ENCODE measurements at regions not wholly inside any gene's neighbourhood (a gene's known extent, or its start where the extent isn't known, plus 50 kb on each side); places are given as distances from the start of the nearest gene placed in this dataset.

DNA sequence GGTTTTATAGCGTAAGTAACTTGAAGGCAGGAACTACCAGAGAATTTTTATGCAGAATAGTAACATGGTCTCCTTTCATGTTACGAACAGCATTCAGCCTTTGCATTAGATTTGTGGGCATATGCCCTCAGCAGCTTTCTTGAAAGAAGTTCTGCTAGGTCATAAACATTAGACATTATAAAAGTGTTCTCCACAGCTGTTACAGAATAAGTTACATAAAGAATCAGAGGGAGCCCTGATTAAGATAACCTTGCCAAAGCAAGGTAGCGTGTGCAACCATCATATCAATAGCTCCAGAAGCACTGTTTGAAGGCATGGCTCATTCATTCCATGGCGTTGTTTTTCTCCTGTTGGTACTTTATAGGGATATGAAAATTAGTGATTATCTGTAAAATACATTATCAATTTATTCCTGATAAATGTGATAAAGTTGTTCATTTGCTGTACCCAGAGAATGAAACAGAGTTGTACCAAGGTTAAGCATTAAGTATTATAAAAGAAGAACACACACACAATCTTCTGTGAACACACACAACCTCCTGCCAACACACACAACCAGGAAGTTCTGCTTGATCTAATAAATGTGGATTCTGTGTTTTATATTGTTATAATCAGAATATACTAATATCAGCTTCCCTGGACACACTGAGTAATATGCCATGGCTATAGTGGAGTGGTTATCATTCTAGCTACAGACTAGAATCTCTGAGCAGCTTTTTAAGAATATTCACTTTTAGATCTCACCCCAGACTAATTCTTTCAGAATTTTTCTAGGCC, 286.7 kb upstream of the SLC39A10 start:
- TF ChIP-seq, protein P1, sequence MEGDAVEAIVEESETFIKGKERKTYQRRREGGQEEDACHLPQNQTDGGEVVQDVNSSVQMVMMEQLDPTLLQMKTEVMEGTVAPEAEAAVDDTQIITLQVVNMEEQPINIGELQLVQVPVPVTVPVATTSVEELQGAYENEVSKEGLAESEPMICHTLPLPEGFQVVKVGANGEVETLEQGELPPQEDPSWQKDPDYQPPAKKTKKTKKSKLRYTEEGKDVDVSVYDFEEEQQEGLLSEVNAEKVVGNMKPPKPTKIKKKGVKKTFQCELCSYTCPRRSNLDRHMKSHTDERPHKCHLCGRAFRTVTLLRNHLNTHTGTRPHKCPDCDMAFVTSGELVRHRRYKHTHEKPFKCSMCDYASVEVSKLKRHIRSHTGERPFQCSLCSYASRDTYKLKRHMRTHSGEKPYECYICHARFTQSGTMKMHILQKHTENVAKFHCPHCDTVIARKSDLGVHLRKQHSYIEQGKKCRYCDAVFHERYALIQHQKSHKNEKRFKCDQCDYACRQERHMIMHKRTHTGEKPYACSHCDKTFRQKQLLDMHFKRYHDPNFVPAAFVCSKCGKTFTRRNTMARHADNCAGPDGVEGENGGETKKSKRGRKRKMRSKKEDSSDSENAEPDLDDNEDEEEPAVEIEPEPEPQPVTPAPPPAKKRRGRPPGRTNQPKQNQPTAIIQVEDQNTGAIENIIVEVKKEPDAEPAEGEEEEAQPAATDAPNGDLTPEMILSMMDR (IDR thresholded peaks at IDR 0.05; ENCODE audit: low read depth, low read length): no peak
- no peak overlapping the region for H3K27ac ChIP-seq
- no peaks in the 10 kb centered on the region for H3K9me3 ChIP-seq (ENCODE audit: severe bottlenecking)
- no peaks in the 10 kb centered on the region for H3K27me3 ChIP-seq (ENCODE audit: insufficient read depth, low read depth, severe bottlenecking)
- no peak for DNase-seq
- H3K4me3 ChIP-seq (ENCODE audit: low read depth, low read length): no peak overlapping the region
- no peaks in the 10 kb centered on the region for H3K36me3 ChIP-seq

DNA sequence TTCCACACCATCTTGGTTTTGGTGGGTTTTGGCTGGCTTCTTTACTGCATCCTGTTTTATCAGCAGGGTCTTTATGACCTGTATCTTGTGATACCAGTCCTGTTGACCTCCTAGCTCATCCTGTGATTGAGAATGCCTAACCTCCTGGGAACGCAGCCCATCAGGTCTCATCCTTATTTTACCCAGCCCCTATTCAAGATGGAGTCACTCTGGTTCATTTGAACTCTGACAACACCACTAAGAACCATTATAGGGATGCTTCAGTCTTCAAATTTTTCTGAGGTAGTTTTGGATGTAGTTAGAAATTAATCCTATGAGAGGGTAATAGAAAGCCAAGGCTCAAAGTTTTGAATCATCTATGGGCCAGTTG, 287.8 kb upstream of the SLC39A10 start:
- Histone ChIP-seq H3K36me3 (no peaks in the 10 kb centered on the region), H3K27me3 (ENCODE audit: insufficient read depth, low read depth, severe bottlenecking) (no peaks in the 10 kb centered on the region), H3K4me3 (ENCODE audit: low read depth, low read length) (no peak overlapping the region), H3K27ac (no peak overlapping the region), H3K9me3 (ENCODE audit: severe bottlenecking) (no peaks in the 10 kb centered on the region)
- DNase-seq: no peak
- TF ChIP-seq, protein P1 (IDR thresholded peaks at IDR 0.05; ENCODE audit: low read depth, low read length): no peak

DNA sequence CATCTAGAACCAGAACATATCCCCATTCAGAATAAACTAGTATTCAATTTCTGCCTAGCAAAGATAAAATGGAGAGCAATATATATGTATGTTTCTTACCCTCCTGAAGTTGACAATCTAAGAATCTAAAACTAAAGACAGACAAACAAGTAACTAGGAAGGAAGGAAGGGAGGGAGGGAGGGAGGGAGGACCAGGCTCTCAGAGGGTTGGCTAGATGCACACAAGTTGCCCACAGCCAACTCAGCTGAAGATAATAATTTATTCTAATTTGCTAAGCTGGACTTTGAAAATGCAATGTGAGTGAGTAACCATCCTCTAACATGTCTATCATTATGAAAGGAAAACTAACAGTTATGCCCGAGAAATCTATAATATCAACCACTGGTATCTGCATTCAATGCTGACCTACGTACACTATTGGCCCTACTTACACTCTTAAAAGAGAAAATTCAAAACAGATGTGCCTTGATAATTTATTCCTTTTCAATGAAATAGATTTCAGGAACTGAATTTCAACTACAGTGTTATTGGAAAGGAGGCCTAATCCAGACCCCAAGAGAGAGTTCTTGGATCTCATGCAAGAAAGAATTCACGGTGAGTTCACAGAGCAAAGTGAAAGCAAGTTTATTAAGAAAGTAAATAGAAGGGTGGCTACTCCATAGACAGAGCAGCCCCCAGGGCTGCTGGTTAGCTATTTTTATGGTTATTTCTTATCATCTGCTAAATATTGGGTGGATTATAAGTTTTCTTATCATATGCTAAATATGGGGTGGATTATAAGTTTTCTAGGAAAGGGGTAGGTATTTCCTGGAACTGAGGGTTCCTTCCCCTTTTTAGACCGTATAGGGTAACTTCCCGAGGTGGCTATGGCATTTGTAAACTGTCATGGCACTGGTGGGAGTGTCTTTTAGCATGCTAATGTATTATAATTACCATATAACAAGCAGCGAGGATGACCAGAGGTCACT, 288.5 kb upstream of the SLC39A10 start:
- Histone ChIP-seq H3K27me3 (ENCODE audit: insufficient read depth, low read depth, severe bottlenecking) (no peaks in the 10 kb centered on the region), H3K4me3 (ENCODE audit: low read depth, low read length) (no peak overlapping the region), H3K27ac (no peak overlapping the region), H3K9me3 (ENCODE audit: severe bottlenecking) (no peaks in the 10 kb centered on the region), H3K36me3 (no peaks in the 10 kb centered on the region)
- TF ChIP-seq, protein P1 (IDR thresholded peaks at IDR 0.05; ENCODE audit: low read depth, low read length): no peak
- DNase-seq: no peak

DNA sequence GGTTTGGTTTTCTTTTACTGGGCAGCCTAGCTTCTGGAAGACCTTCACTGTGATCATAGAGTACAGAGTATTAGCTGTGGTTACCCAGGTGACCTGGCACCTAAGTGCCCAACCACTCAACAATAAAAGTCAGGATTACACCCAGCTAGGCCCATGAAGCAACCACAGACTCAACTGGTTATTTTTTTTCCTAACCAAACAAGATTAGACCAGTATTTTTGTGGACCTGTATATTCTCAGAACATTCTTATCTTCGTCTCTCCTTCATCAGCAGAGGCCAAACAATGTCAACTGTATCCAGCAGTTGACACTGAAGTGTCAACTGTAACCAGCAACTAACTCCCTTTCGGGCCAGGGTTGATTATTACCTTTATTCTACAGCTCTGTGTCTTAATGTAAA, 289.2 kb upstream of the SLC39A10 start:
- TF ChIP-seq, protein P1 (IDR thresholded peaks at IDR 0.05; ENCODE audit: low read depth, low read length): no peak
- Histone ChIP-seq H3K4me3 (ENCODE audit: low read depth, low read length) (no peak overlapping the region), H3K36me3 (no peaks in the 10 kb centered on the region), H3K27ac (no peak overlapping the region), H3K9me3 (ENCODE audit: severe bottlenecking) (no peaks in the 10 kb centered on the region), H3K27me3 (ENCODE audit: insufficient read depth, low read depth, severe bottlenecking) (no peaks in the 10 kb centered on the region)
- DNase-seq: no peak

DNA sequence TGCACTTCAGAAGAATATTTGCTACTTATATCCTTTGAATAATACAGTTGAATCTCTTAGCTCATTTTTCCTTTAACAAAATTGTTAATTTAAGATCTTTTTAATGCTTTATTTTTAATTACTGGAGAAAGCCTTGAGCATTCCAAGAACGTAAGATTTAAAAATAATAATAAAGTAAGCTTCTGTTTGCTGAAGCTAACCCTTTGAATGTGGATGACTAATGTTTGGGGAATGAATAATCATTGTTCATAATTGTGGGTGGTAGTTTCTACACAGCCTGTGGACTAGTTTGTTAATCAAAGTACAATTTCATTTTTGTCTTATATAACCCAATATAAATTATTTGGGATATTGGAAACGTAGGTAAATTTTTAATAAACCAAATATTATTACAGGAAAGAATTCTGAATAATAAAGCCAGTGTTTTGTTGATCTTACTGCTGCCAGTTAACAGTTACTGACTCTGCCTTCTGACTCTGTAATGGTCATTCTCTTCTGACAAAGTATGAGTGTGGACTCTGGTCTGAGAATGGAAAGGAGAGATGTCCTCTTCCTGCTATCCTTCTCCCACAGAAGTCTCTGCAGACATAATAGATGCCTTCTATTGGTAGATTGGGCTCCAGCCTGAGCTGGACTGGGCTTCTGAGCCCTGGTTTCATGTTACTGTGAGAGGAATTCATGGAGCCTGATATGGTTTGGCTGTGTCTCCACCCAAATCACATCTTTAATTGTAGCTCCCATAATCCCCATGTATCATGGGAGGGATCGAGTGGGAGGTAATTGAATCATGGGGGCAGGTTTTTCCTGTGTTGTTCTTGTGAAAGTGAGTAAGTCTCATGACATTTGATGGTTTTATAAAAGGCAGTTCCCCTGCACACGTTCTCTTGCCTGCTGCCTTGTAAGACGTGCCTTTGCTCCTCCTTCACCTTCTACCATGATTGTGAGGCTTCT, 292.7 kb upstream of the SLC39A10 start:
- Histone ChIP-seq H3K9me3 (ENCODE audit: severe bottlenecking) (no peaks in the 10 kb centered on the region), H3K27ac (no peak overlapping the region), H3K36me3 (no peaks in the 10 kb centered on the region), H3K4me3 (ENCODE audit: low read depth, low read length) (no peak overlapping the region), H3K27me3 (ENCODE audit: insufficient read depth, low read depth, severe bottlenecking) (no peaks in the 10 kb centered on the region)
- TF ChIP-seq, protein P1 (IDR thresholded peaks at IDR 0.05; ENCODE audit: low read depth, low read length): no peak
- DNase-seq: no peak

All from WERI-Rb-1 (cell line).